ENCODE measurements at regions not wholly inside any gene's neighbourhood (a gene's known extent, or its start where the extent isn't known, plus 50 kb on each side); places are given as distances from the start of the nearest gene placed in this dataset.

DNA sequence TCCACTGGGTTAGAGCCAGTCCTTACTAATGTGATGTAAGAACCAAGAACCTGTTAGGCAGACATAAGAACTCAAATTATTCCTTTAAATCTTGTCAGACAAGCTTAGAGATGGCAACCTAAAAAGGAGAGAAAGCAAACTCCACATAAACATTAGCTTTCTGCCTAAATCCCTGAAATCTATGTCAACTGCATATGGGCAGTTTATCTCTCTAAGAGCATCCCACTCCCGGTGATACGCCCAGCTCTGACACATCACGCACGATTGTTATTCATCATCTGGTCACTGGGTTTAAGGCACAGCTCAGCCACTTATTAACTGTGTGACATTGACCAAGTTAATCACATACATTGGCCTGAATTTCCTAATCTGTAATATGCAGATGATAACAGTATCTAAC, 323.7 kb downstream of the HHIPL2 start:
- no peak for TF ChIP-seq ZFX (IDR thresholded peaks at IDR 0.05)
- TF ChIP-seq, protein P1, sequence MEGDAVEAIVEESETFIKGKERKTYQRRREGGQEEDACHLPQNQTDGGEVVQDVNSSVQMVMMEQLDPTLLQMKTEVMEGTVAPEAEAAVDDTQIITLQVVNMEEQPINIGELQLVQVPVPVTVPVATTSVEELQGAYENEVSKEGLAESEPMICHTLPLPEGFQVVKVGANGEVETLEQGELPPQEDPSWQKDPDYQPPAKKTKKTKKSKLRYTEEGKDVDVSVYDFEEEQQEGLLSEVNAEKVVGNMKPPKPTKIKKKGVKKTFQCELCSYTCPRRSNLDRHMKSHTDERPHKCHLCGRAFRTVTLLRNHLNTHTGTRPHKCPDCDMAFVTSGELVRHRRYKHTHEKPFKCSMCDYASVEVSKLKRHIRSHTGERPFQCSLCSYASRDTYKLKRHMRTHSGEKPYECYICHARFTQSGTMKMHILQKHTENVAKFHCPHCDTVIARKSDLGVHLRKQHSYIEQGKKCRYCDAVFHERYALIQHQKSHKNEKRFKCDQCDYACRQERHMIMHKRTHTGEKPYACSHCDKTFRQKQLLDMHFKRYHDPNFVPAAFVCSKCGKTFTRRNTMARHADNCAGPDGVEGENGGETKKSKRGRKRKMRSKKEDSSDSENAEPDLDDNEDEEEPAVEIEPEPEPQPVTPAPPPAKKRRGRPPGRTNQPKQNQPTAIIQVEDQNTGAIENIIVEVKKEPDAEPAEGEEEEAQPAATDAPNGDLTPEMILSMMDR (conservative IDR thresholded peaks at IDR 0.05) = no peak
- no peak overlapping the region for H3K27ac ChIP-seq

DNA sequence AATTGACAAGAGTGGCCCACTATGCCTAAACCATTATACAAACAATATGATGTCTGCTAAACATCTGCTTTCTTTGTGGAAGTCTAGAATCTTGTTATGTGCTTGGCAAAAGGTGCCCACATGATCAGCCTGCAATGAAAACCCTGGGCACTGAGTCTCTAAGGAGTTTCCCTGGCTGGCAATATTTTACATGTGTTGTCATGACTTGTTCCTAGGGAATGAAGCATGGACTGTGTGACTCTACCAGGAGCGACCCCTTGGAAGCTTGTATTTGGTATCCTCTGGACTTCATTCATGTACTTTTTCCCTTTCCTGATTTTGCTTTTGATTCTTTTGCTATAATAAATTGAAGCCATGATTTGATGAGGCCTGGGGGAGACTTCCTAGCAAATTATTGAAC, 324.9 kb downstream of the HHIPL2 start:
- H3K27ac ChIP-seq = no peak overlapping the region
- TF ChIP-seq ZFX (IDR thresholded peaks at IDR 0.05) = no peak
- TF ChIP-seq, protein P1 (conservative IDR thresholded peaks at IDR 0.05) = no peak

GRCh38 chr1:222216255-222216754, 331.6 kb downstream of the HHIPL2 start:
- H3K27ac ChIP-seq = no peak overlapping the region
- TF ChIP-seq, protein P1 (conservative IDR thresholded peaks at IDR 0.05) = no peak
- TF ChIP-seq ZFX (IDR thresholded peaks at IDR 0.05) = no peak

DNA sequence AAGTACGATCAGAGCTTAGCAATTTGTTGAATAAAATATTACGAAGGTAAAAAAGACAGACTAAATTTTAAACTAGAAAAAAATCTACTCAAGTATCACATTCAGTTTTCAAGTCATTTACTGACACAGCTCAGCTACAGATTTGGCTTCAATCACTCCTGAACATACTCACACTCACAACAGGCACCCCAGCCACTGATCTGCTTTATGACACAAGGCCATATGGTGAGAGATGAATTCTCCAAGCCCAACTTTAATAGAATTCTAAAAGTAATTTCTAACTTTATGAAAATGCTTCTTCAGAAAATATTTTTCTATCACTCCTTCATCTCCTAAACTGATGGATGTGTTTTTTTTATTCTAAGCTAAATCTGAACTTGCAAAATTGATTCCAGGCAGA, 337.1 kb downstream of the HHIPL2 start:
- no peak overlapping the region for H3K27ac ChIP-seq
- TF ChIP-seq ZFX (IDR thresholded peaks at IDR 0.05) = no peak
- TF ChIP-seq, protein P1 (conservative IDR thresholded peaks at IDR 0.05) = no peak

DNA sequence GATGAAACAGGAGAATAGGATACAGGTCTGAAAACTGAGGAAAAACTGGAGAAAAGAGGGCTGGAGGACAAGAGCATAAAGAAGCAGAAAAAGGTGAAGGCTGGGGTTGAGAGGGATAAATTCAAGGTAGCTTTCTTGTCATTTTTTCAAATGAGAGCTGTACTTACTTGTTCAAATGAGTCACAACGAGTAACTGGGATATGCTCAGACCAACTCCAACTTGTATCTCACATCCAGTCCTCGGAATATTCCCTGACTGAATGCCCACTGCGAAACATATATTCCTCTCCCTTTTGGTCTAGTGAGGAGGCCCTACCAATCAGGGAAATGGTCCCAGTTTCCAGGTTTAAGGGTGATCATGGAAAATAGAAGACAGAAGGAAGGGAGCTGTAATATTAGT, 343.4 kb downstream of the HHIPL2 start:
- H3K27ac ChIP-seq = no peak overlapping the region
- TF ChIP-seq ZFX (IDR thresholded peaks at IDR 0.05) = no peak
- TF ChIP-seq, protein P1 (conservative IDR thresholded peaks at IDR 0.05) = no peak

- no peak overlapping the region for H3K27ac ChIP-seq
- TF ChIP-seq ZFX (IDR thresholded peaks at IDR 0.05) = no peak
- TF ChIP-seq, protein P1 (conservative IDR thresholded peaks at IDR 0.05) = no peak
These were observed 345.1 kb downstream of the HHIPL2 start for GRCh38 chr1:222202831-222203230.

DNA sequence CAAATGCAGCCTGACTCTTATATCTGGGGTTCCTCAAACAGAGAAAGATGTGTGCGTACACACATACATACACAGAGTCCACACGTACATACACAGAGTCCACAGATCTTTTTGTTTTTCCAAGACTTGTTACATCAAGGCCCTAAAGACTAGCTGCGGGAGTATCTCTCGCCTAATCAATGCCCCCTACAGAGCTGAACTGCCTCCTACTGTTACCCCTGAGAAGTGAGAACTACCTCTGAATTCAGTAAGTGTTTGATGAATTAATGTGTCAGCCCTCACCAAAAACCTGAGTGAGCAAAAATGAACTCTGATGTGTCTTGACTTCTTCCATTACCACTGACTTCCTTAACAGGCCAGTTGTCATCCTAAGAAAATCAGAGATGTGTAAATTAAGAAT, 351.2 kb downstream of the HHIPL2 start:
- TF ChIP-seq, protein P1 (conservative IDR thresholded peaks at IDR 0.05) = no peak
- no peak for TF ChIP-seq ZFX (IDR thresholded peaks at IDR 0.05)

More for the DNA sequence above, 351.2 kb downstream of the HHIPL2 start:
- H3K27ac ChIP-seq = no peak overlapping the region

Data from C4-2B (cell line).